GM21723 (cell line): ENCODE measurements at regions not wholly inside any gene's neighbourhood (a gene's known extent, or its start where the extent isn't known, plus 50 kb on each side); places are given as distances from the start of the nearest gene placed in this dataset.

ENCODE experiments used
- ATAC-seq: cut with Tn5 transposase; IDR thresholded peaks from one replicate; pipeline ENCODE4 v1.9.1; 2021; ENCODE audit warnings: mild to moderate bottlenecking, moderate library complexity; ENCODE audit not compliant: unreplicated experiment

GRCh38 chr3:19725000-19725399 is 209.0 kb downstream of the EFHB start:
- ATAC-seq, result no peak

- no peak for ATAC-seq
Measured at GRCh38 chr3:19717736-19718135, 216.3 kb downstream of the EFHB start.

DNA sequence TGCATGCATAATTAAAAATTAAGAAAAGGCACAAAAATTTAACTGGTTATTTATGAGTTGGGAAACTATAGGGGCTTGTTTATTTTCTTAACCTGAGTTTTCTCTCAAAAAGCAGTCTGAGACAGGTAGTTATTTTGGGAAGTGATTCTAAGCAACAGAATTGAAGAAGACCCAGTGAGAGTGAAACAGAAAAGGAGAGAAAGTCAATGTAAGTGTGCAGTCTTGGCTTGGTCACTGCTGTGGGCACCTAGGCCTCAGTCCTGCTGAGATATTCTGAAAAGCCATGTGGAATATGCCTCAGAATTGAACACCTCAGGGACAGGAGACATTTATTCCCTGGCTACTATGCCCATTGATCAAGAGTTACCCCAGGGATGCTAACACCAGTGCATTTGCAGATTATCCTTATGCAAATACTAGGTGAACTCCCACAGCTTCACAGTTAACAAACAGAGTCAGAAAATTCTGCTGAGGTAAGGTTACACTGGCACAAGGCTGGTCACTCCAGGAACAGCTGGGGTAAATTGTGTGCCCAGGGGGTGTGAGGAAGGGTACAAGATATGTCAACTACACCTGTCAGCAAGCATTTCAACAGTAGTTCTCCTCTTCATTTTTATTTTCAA is 222.7 kb downstream of the EFHB start:
- ATAC-seq, result peak; percentile 80

DNA sequence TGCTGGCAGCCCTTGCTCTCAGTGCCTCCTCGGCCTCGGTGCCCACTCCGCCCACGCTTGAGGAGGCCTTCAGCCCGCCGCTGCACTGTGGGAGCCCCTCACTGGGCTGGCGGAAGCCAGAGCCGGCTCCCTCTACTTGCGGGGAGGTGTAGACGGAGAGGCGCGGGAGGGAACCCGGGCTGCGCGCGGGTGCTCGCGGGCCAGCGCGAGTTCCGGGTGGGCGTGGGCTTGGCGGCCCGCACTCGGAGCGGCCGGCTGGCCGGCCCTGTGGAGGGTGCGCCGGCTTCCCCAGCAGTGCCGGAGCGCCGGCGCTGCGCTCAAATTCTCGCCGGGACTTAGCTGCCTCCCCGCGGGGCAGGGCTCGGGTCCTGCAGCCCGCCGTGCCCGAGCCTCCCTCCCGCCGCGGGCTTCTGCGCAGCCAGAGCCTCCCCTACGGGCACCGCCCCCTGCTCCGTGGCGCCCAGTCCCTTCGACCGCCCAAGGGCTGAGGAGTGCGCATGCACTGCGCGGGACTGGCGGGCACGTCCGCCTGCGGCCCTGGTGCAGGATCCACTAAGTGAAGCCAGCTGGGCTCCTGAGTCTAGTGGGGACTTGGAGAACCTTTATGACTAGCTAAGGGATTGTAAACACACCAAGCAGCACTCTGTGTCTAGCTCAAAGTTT is 231.5 kb downstream of the EFHB start:
- ATAC-seq, result no peak

GRCh38 chr3:19688767-19689166 is 245.2 kb downstream of the EFHB start:
- ATAC-seq, result no peak

DNA sequence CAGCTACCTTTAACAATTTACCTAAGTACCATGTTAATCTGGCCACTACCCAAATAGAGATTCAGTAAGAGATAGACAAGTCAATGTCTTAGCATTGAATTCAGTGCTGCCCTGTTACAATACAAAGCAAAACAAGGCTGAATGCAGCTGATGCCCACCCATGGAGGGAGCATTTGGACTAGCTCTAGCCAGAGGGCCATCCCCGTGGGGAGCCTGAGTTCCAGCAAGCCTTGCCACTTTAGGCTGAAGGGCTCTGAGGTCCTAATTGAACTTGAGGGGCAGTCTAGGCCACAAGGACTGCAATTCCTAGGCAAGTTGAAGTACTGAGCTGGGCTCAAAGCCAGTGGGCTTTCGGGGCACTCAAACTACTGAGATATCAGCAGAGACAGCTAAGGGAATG is 265.9 kb downstream of the EFHB start:
- ATAC-seq, result no peak

GRCh38 chr3:19662486-19662885 is 271.5 kb downstream of the EFHB start:
- no peak for ATAC-seq

DNA sequence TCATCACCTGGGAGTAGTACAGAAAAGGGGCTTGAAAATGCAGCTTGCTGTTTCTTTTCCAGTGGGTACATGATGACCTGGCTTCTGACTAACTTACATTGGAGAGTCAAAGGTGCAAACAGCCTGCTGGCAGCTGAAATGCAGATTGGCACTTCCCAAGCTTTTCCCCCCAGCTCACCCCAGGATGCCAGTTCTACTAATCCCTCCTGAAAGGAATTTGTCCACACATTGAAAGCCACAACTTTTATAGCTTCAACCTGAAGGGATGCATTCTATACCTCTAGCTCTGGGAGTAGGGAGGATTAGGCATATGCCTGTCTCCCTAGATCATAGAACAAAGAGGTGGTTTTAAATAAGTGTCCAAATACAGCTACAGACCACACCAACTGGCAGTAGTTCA is 281.7 kb downstream of the EFHB start:
- no peak for ATAC-seq

DNA sequence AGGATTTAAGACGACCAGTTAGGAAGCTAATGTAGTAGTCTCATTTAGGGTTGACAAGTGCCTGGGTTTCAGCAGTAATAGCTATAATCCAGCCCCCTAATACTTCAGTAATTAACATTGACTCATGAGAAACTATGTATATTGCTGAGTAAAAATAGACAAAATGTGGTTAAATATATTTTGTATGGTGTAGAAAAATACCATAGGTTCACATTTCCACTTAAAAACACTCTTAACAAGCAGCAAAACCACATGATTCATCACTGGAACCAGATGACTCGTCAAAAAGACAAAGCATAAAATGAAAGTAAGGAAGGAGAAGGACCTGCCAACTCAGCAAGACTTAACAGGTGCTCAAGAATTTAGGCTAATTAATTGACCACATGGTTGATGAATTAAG is 288.9 kb downstream of the EFHB start:
- ATAC-seq, result peak; percentile 71

- ATAC-seq, result peak; percentile 72
Measured at GRCh38 chr3:19644405-19644804, 289.6 kb downstream of the EFHB start.

- no peak for ATAC-seq
Measured at GRCh38 chr3:19641408-19641807, 292.6 kb downstream of the EFHB start.

- no peak for ATAC-seq
Measured at GRCh38 chr3:19632099-19633074, 301.6 kb downstream of the EFHB start.

DNA sequence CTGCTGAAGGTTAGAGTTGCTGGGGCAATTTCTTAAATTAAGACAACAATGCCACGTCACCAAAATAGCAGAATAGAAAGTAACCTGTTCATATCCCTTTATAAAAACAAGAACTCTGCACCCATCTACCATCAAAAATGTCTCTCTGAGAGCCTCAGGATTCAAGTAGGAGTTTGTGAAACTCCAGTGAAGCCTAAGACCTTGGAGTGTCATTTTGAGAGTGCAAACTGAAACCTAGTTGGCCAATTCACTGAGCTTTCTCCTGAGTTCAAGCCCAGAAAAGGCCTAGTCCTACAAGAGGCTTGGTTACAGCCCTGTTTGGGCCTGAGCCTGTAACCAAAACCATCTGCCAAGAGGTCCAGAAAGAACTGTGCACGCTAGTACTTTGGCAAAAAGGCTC is 335.1 kb downstream of the EFHB start:
- ATAC-seq, result peak; percentile 87

- peak; percentile 62 for ATAC-seq
Measured at GRCh38 chr3:19596408-19596807, 337.6 kb downstream of the EFHB start.

DNA sequence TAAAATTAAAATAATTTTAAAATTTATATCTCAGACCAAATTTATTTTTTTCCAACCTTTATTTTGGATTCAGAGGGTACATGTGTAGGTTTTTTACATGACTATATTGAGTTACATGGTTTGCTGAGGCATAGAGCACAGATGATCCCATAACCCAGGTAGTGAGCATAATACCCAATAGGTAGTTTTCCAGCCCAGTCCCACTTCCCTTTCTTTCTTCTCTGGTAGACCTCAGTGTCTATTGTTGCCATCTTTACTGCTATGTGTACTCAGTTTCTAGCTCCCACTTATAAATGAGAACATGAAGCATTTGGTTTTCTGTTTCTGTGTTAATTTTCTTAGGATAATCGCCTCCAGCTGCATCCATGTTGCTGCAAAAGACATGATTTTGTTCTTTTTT is 338.1 kb downstream of the EFHB start:
- ATAC-seq, result no peak
